ENCODE measurements at regions not wholly inside any gene's neighbourhood (a gene's known extent, or its start where the extent isn't known, plus 50 kb on each side); places are given as distances from the start of the nearest gene placed in this dataset.

- Histone ChIP-seq H3K27ac (no peak overlapping the region), H3K4me1 (no peaks in the 10 kb centered on the region), H3K4me3 (no peak overlapping the region), H3K4me2 (no peak overlapping the region), H3K9me3 (no peaks in the 10 kb centered on the region)
- no peak for TF ChIP-seq ZFP36 (IDR thresholded peaks at IDR 0.05; ENCODE audit: borderline replicate concordance, partially characterized antibody)
- no peak for TF ChIP-seq KDM1A (IDR thresholded peaks at IDR 0.05; ENCODE audit: low read depth)
- no peak for TF ChIP-seq KDM5A (IDR thresholded peaks at IDR 0.05)
- TF ChIP-seq SREBF2 (IDR thresholded peaks at IDR 0.05), result no peak
- TF ChIP-seq RCOR1 (IDR thresholded peaks at IDR 0.05; ENCODE audit: low read depth, low read length), result no peak
- TF ChIP-seq, protein P1, sequence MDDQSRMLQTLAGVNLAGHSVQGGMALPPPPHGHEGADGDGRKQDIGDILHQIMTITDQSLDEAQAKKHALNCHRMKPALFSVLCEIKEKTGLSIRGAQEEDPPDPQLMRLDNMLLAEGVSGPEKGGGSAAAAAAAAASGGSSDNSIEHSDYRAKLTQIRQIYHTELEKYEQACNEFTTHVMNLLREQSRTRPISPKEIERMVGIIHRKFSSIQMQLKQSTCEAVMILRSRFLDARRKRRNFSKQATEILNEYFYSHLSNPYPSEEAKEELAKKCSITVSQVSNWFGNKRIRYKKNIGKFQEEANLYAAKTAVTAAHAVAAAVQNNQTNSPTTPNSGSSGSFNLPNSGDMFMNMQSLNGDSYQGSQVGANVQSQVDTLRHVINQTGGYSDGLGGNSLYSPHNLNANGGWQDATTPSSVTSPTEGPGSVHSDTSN (IDR thresholded peaks at IDR 0.05), result no peak
- no peak for TF ChIP-seq MAZ (IDR thresholded peaks at IDR 0.05; ENCODE audit: borderline replicate concordance, low read depth, low read length)
- TF ChIP-seq NR3C1 (IDR thresholded peaks at IDR 0.05), result no peak
- TF ChIP-seq RARB (CRISPR knock-in tag; IDR thresholded peaks at IDR 0.05), result no peak
- TF ChIP-seq GATA3 (IDR thresholded peaks at IDR 0.05; ENCODE audit: borderline replicate concordance), result no peak
- TF ChIP-seq CHD2 (IDR thresholded peaks at IDR 0.05; ENCODE audit: low read length, partially characterized antibody), result no peak
- no peak for TF ChIP-seq HOXB5 (CRISPR knock-in tag; IDR thresholded peaks at IDR 0.05)
- TF ChIP-seq JUNB (IDR thresholded peaks at IDR 0.05), result no peak
- DNase-seq (ENCODE audit: low read depth in 1 of 2, low spot score in 1 of 2) (no peak), ATAC-seq (no peak), FAIRE-seq (no peak)
- ChIA-PET POLR2A (no interaction called here), CTCF (no interaction called here)
Measured at GRCh38 chr2:41486948-41487347, 560.9 kb upstream of the PKDCC start.

DNA sequence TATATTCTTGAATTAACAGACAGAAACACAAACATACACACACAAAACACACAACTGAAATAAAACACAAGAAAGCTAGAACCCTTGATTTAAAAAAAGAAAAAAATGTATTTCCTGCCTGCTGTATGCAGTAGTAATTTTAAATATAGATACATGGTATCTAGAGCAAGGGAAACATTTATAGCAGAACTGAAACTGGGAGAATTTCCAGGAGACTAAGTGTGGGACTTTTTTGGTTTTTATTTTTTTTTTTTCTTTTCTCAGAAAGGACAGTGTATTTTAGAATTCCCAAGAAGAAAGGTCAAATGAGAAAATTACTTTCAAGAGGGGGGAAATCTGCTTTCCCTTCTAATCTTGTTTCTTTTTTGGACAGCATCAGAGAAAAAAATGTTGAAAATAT is 558.9 kb upstream of the PKDCC start:
- no peak for DNase-seq (ENCODE audit: low read depth in 1 of 2, low spot score in 1 of 2)
- CTCF ChIA-PET, result interaction anchor here (1.0 kb wide), 1 partner anchor 15 kb away, joined by 3 read pairs; no protein-coding TSS in a partner anchor
- Histone ChIP-seq H3K4me3 (no peak overlapping the region), H3K27ac (no peak overlapping the region), H3K4me2 (no peak overlapping the region), H3K4me1 (no peaks in the 10 kb centered on the region), H3K9me3 (no peaks in the 10 kb centered on the region; the same call in 2 of the 3 replicates)
- TF ChIP-seq BHLHE40 (IDR thresholded peaks at IDR 0.05; ENCODE audit: low read depth, low read length) (no peak), HDAC2 (IDR thresholded peaks at IDR 0.05) (no peak), ZNF302 (CRISPR knock-in tag; IDR thresholded peaks at IDR 0.05) (no peak), TP53 (CRISPR knock-in tag; IDR thresholded peaks at IDR 0.05) (no peak), FOSB (CRISPR knock-in tag; IDR thresholded peaks at IDR 0.05) (no peak), CEBPB (IDR thresholded peaks at IDR 0.05) (no peak), FOSL2 (IDR thresholded peaks at IDR 0.05) (no peak), FOSL2 (CRISPR knock-in tag; IDR thresholded peaks at IDR 0.05) (no peak)
- TF ChIP-seq, protein P1 (IDR thresholded peaks at IDR 0.05), result no peak
- TF ChIP-seq, protein P2, sequence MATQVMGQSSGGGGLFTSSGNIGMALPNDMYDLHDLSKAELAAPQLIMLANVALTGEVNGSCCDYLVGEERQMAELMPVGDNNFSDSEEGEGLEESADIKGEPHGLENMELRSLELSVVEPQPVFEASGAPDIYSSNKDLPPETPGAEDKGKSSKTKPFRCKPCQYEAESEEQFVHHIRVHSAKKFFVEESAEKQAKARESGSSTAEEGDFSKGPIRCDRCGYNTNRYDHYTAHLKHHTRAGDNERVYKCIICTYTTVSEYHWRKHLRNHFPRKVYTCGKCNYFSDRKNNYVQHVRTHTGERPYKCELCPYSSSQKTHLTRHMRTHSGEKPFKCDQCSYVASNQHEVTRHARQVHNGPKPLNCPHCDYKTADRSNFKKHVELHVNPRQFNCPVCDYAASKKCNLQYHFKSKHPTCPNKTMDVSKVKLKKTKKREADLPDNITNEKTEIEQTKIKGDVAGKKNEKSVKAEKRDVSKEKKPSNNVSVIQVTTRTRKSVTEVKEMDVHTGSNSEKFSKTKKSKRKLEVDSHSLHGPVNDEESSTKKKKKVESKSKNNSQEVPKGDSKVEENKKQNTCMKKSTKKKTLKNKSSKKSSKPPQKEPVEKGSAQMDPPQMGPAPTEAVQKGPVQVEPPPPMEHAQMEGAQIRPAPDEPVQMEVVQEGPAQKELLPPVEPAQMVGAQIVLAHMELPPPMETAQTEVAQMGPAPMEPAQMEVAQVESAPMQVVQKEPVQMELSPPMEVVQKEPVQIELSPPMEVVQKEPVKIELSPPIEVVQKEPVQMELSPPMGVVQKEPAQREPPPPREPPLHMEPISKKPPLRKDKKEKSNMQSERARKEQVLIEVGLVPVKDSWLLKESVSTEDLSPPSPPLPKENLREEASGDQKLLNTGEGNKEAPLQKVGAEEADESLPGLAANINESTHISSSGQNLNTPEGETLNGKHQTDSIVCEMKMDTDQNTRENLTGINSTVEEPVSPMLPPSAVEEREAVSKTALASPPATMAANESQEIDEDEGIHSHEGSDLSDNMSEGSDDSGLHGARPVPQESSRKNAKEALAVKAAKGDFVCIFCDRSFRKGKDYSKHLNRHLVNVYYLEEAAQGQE (IDR thresholded peaks at IDR 0.05), result no peak
- FAIRE-seq, result no peak
- no peak for ATAC-seq
- POLR2A ChIA-PET, result no interaction called here

GRCh38 chr2:41489638-41490037 is 558.2 kb upstream of the PKDCC start:
- TF ChIP-seq CEBPB (IDR thresholded peaks at IDR 0.05), result no peak
- no peak for FAIRE-seq
- Histone ChIP-seq H3K9me3 (peaks cover 7% of the 10 kb centered on the region; the same call in 1 of the 3 replicates), H3K27ac (no peak overlapping the region), H3K4me3 (no peak overlapping the region), H3K4me2 (no peak overlapping the region), H3K4me1 (no peaks in the 10 kb centered on the region)
- DNase-seq (ENCODE audit: low read depth in 1 of 2, low spot score in 1 of 2), result no peak
- ChIA-PET CTCF (interaction anchor here (1.0 kb wide), 1 partner anchor 15 kb away, joined by 3 read pairs; no protein-coding TSS in a partner anchor), POLR2A (no interaction called here)
- no peak for ATAC-seq

Measured in A549 (cell line).